ENCODE measurements at regions not wholly inside any gene's neighbourhood (a gene's known extent, or its start where the extent isn't known, plus 50 kb on each side); places are given as distances from the start of the nearest gene placed in this dataset.

- intact Hi-C loops (cut with DNase I): no loop called here
- DNase-seq (ENCODE audit: low spot score): peak; percentile 27
Measured at GRCh38 chr10:130230036-130230435, 93.8 kb downstream of the GLRX3 start.

- peak; percentile 66 for DNase-seq (ENCODE audit: low spot score)
- intact Hi-C loops (cut with DNase I): no loop called here
Measured at GRCh38 chr10:130230611-130231010, 94.4 kb downstream of the GLRX3 start.

- DNase-seq (ENCODE audit: low spot score): peak; percentile 63
- intact Hi-C loops (cut with DNase I): no loop called here
Measured at GRCh38 chr10:130231251-130231741, 95.1 kb downstream of the GLRX3 start.

- intact Hi-C loops (cut with DNase I): no loop called here
- peak; percentile 36 for DNase-seq (ENCODE audit: low spot score)
Measured at GRCh38 chr10:130232166-130233034, 96.2 kb downstream of the GLRX3 start.

- intact Hi-C loops (cut with DNase I): no loop called here
- DNase-seq (ENCODE audit: low spot score): peak; percentile 53
Measured at GRCh38 chr10:130233035-130233360, 96.8 kb downstream of the GLRX3 start.

GRCh38 chr10:130233426-130233825 lies 97.2 kb downstream of the GLRX3 start:
- DNase-seq (ENCODE audit: low spot score): peak; percentile 22
- intact Hi-C loops (cut with DNase I): no loop called here

GRCh38 chr10:130234171-130234965 lies 98.2 kb downstream of the GLRX3 start:
- intact Hi-C loops (cut with DNase I): no loop called here
- DNase-seq (ENCODE audit: low spot score): peak; percentile 63

GRCh38 chr10:130236711-130237110 lies 100.5 kb downstream of the GLRX3 start:
- intact Hi-C loops (cut with DNase I): no loop called here
- peak; percentile 39 for DNase-seq (ENCODE audit: low spot score)

- intact Hi-C loops (cut with DNase I): no loop called here
- no peak for DNase-seq (ENCODE audit: low spot score)
Measured at GRCh38 chr10:130240409-130240808, 104.2 kb downstream of the GLRX3 start.

GRCh38 chr10:130242513-130242912 lies 106.3 kb downstream of the GLRX3 start:
- intact Hi-C loops (cut with DNase I): no loop called here
- peak; percentile 39 for DNase-seq (ENCODE audit: low spot score)

- intact Hi-C loops (cut with DNase I): no loop called here
- DNase-seq (ENCODE audit: low spot score): no peak
Measured at GRCh38 chr10:130243015-130243414, 106.8 kb downstream of the GLRX3 start.

- peak; percentile 69 for DNase-seq (ENCODE audit: low spot score)
- intact Hi-C loops (cut with DNase I): no loop called here
Measured at GRCh38 chr10:130244031-130244927, 108.1 kb downstream of the GLRX3 start.

- no peak for DNase-seq (ENCODE audit: low spot score)
- intact Hi-C loops (cut with DNase I): no loop called here
Measured at GRCh38 chr10:130244928-130245495, 108.8 kb downstream of the GLRX3 start.

GRCh38 chr10:130246113-130246512 lies 109.9 kb downstream of the GLRX3 start:
- intact Hi-C loops (cut with DNase I): no loop called here
- peak; percentile 46 for DNase-seq (ENCODE audit: low spot score)

GRCh38 chr10:130250127-130250526 lies 113.9 kb downstream of the GLRX3 start:
- intact Hi-C loops (cut with DNase I): no loop called here
- no peak for DNase-seq (ENCODE audit: low spot score)

GRCh38 chr10:130251766-130252165 lies 115.6 kb downstream of the GLRX3 start:
- no peak for DNase-seq (ENCODE audit: low spot score)
- intact Hi-C loops (cut with DNase I): no loop called here

- intact Hi-C loops (cut with DNase I): no loop called here
- DNase-seq (ENCODE audit: low spot score): no peak
Measured at GRCh38 chr10:130254243-130254642, 118.1 kb downstream of the GLRX3 start.

GRCh38 chr10:130254662-130255061 lies 118.5 kb downstream of the GLRX3 start:
- intact Hi-C loops (cut with DNase I): no loop called here
- no peak for DNase-seq (ENCODE audit: low spot score)

- intact Hi-C loops (cut with DNase I): no loop called here
Measured at GRCh38 chr10:130255777-130256176, 119.6 kb downstream of the GLRX3 start.

More at GRCh38 chr10:130255777-130256176, 119.6 kb downstream of the GLRX3 start:
- no peak for DNase-seq (ENCODE audit: low spot score)
